GM19043 (cell line): ENCODE measurements at regions not wholly inside any gene's neighbourhood (a gene's known extent, or its start where the extent isn't known, plus 50 kb on each side); places are given as distances from the start of the nearest gene placed in this dataset.
"Not testable (repeated sequence)": the region's sequence is repeated elsewhere in the genome, so short reads cannot be mapped to it uniquely, and the experiment has no call there.

Source experiments
- ATAC-seq: cut with Tn5 transposase; IDR thresholded peaks from one replicate; pipeline ENCODE4 v1.9.1; 2021; ENCODE audit warnings: low read depth; ENCODE audit not compliant: unreplicated experiment

DNA sequence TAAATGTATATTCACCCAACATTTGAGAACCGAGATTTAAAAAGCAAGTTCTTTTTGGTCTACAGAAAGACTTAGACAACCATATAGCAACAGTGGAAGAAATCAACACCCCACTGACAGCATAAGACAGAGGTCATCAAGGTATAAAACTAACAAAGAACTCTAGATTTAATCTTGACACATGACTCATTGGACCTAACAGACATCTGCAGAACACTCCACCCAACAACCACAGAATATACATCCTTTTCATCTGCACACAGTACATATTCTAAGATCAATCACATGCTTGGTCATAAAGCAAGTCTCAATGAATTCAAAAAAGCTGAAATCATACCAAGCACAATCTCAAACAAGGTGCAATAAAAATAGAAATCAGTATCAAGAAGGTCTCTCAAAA, 65.8 kb downstream of the SPIN4 start:
- no peak for ATAC-seq

- ATAC-seq: no peak
Measured at GRCh38 chrX:63284659-63285058, 66.5 kb downstream of the SPIN4 start.

DNA sequence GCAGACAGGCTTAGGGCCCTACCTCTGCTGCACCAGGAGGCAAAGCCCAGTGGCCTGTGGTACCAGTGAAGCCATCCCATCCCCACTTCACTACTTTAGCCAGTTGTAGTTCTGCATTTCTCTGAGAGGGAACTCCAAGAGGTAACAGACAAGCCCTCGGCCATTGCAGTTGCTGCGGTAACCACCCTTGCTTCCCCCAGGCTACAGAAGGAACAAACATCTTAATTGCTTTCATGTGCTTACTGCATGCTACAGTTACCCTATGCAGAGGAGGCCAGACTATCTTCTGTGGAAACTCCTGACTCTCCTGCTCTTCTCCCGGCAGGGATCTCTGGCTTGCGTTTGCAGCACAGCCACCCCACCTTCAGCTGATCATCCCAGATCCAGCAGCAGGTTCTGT, 67.8 kb downstream of the SPIN4 start:
- no peak for ATAC-seq

- ATAC-seq: no peak
Measured at GRCh38 chrX:63282828-63283227, 68.3 kb downstream of the SPIN4 start.

DNA sequence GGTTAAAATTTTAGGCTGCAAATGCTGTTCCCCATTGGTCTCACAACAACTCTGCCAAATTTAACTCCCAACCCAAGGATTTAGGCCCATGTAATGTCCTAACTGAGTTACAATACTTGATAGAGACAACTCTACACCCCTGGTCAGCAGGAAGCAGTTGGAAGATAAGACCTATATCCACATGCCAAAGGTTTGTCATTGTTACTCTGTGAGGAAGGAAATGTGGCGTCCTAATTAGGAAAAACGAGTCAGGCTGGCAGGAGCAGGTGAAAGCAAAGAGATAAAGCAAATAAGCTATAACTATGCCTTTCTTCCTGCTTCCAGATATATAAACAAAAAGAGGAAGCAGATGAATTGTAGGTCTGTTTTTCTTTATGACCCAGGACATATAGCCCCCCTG, 69.1 kb downstream of the SPIN4 start:
- no peak for ATAC-seq

DNA sequence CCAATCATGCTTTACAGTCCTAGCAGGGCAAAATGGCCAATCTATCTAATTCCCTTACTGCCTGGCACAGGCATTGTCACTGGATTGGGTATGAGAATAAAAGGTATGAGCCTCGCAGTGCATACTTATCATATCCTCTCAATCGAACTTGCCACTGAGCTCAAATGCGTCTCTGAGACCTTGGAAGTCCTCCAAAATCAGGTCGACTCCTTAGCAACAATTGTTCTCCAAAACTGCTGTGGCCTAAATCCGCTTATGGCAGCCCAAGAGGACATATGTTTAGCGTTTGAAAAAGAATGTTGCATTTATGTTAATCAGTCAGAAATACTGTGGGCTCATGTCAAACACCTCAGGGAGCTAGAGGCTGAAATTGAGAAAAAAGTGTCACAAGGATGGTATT, 69.7 kb downstream of the SPIN4 start:
- no peak for ATAC-seq

DNA sequence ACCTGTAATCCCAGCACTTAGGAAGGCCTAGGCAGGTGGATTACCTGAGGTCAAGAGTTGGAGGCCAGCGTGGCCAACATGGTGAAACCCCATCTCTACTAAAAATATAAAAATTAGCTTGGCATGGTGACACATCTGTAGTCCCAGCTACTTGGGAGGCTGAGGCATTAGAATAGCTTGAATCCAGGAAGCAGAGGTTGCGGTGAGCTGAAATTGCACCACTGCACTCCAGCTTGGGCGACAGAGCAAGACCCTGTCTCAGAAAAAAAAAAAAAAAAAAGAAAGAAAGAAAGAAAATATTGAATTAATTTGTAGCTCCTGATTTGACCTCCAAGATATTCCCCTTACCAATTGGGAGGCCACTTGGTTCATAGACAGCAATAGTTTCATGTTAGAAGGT, 73.7 kb downstream of the SPIN4 start:
- ATAC-seq: not testable (repeated sequence)

- ATAC-seq: no peak
Measured at GRCh38 chrX:63275127-63275526, 76.0 kb downstream of the SPIN4 start.

- no peak for ATAC-seq
Measured at GRCh38 chrX:63270873-63271272, 80.3 kb downstream of the SPIN4 start.

- no peak for ATAC-seq
Measured at GRCh38 chrX:63258144-63258543, 93.0 kb downstream of the SPIN4 start.

GRCh38 chrX:63250253-63250868, 100.8 kb downstream of the SPIN4 start:
- ATAC-seq: peak; percentile 100

- ATAC-seq: not testable (repeated sequence)
Measured at GRCh38 chrX:63242689-63243088, 108.4 kb downstream of the SPIN4 start.

DNA sequence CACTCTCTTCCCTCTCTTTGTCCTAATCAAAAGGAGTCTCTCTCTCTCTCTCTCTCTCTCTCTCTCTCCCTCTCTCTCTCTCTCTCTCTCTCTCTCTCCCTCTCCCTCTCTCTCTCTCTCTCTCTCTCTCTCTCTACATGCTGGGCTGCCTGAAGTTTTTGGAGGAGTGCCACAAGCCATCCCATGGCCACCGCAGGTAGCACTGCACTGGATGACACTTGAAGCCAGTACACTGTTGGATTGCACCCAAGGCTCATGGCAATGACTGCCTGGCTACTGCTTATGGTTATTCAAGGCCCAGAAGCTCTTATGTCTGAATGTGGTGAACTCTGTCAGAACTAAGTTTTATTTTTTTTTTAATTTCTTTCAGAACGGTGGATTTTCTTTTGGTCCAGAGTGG, 115.2 kb downstream of the SPIN4 start:
- not testable (repeated sequence) for ATAC-seq

DNA sequence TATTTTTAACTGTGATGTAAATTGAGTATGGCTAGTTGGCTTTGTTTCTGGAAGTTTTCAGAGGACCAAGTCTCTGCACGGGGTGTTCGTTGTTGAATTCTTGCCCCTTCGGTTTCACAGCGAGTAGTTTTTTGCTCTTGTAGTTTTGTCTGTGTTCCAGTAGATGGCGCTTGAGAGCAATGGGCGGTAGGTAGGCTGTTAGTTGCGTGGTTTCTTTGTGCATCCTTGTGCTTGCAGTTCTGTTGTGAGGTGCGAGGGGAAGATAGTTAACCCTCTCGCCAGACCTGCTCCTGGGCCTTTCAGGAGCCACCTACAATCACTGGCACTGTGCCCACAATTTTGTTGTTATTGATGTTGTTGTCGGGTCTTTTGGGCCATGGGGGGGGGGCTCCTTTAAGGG, 118.1 kb downstream of the SPIN4 start:
- ATAC-seq: not testable (repeated sequence)

GRCh38 chrX:63218202-63218601, 132.9 kb downstream of the SPIN4 start:
- not testable (repeated sequence) for ATAC-seq

DNA sequence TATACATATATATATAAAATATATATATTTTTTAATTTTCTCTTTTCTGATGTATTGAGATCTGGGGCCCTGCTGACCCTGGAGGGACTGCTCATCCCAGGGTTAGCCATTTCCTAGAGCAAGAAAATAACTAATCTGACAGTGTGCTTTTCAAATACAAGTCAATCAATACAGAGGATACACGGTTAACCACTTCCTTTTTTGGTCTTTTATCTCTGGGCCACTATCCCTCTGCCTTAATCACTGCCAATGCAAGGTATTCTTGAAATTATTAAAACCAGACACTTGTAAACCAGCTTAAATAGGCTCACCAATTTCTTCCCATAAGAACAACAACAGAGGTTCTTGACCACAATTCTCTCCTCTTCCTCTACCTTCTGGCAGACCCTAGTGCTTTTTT, 133.6 kb downstream of the SPIN4 start:
- not testable (repeated sequence) for ATAC-seq

GRCh38 chrX:63209645-63210044, 141.5 kb downstream of the SPIN4 start:
- ATAC-seq: not testable (repeated sequence)

- not testable (repeated sequence) for ATAC-seq
Measured at GRCh38 chrX:63209128-63209527, 142.0 kb downstream of the SPIN4 start.

GRCh38 chrX:63204266-63205074, 146.7 kb downstream of the SPIN4 start:
- ATAC-seq: not testable (repeated sequence)

DNA sequence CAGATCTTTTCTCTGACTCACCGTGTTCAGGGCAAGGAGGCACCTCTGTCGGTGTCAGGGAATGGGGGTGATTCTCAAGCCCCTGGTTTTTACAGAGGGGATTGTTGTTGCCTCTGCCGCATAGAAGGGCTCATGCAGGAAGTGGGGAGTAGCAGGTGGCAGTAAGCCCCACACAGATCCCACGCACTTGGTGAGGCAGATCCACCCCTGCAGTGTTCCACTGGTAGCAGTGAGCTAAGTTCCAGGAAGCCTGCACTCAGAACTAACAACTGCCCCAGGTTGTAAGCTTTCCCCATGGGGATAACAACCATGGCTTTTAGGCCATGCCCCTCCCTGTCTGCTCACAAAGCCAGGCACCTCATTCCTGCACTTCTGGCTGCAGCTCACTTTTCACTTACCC, 149.1 kb downstream of the SPIN4 start:
- not testable (repeated sequence) for ATAC-seq

- ATAC-seq: not testable (repeated sequence)
Measured at GRCh38 chrX:63198693-63199092, 152.4 kb downstream of the SPIN4 start.
